ENCODE measurements at regions not wholly inside any gene's neighbourhood (a gene's known extent, or its start where the extent isn't known, plus 50 kb on each side); places are given as distances from the start of the nearest gene placed in this dataset.

DNA sequence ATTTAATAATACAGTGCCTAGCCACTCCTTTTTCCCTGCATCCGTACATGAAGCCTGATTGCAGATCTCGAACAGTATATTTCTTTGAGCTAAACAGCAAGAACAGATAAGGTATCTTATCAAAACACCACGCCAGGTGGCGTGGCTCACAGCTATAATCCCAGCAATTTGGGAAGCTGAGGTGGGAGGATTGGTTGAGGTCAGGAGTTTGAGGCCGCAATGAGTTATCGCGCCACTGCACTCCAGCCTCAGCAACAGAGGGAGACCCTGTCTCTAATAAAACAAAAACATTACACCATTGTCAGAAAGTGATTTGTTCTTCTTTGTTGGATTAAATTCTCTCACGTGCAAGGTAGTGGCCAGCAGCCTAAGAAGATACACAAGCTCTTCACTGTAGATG lies 291.2 kb upstream of the DMRT1 start:
- Histone ChIP-seq H3K9me1 (replicated peaks; ENCODE audit: control insufficient read depth, extremely low read depth, insufficient read depth, low read length) (no peaks in the 10 kb centered on the region), H4K20me1 (replicated peaks; ENCODE audit: control insufficient read depth, extremely low read depth, insufficient read depth, low read length) (no peaks in the 10 kb centered on the region), H3K9me3 (replicated peaks; ENCODE audit: control insufficient read depth, insufficient read depth, low read length) (no peaks in the 10 kb centered on the region), H3K4me3 (replicated peaks in 1 of 3; ENCODE audit: insufficient read depth in 1 of 3, low read depth in 1 of 3, low read length in 3 of 3) (no peak overlapping the region), H3K36me3 (ENCODE audit: control insufficient read depth in 2 of 2, extremely low read depth in 1 of 2, insufficient read depth in 2 of 2, low read length in 2 of 2) (no peaks in the 10 kb centered on the region), H3K27me3 (ENCODE audit: control insufficient read depth in 2 of 2, insufficient read depth in 2 of 2, low read length in 2 of 2) (peaks cover 0 to 2% of the 10 kb centered on the region in 2 experiments), H3K79me2 (ENCODE audit: control insufficient read depth, insufficient read depth, low read length) (no peaks in the 10 kb centered on the region), H3K27ac (ENCODE audit: insufficient read depth, low read depth, low read length) (no peak overlapping the region), H3K9ac (replicated peaks; ENCODE audit: extremely low read depth, insufficient read depth, low read length) (no peak overlapping the region), H2AFZ (ENCODE audit: low read depth, low read length) (no peak overlapping the region), H3K4me2 (ENCODE audit: insufficient read depth, low read length) (no peak overlapping the region), H3K4me1 (ENCODE audit: control insufficient read depth, extremely low read depth, insufficient read depth, low read length) (no peaks in the 10 kb centered on the region)
- FAIRE-seq, result no peak
- dilution Hi-C loops (cut with MboI; ENCODE audit: extremely low pct_ligation_motif_present, low sequenced_read_pairs) (no loop called here), intact Hi-C loops (cut with micrococcal nuclease) (no loop called here)
- CTCF ChIA-PET, result interaction anchor here (1.3 kb wide), 1 partner anchor 10 kb away, joined by 3 read pairs; no protein-coding TSS in a partner anchor
- TF ChIP-seq EZH2 (IDR thresholded peaks at IDR 0.05; ENCODE audit: borderline replicate concordance, low read depth, low read length, severe bottlenecking) (no peak), POLR2A (IDR thresholded peaks at IDR 0.05; ENCODE audit: low read depth, low read length) (no peak), MYC (IDR thresholded peaks at IDR 0.05; ENCODE audit: low read depth, low read length) (no peak), GATA2 (IDR thresholded peaks at IDR 0.05; ENCODE audit: insufficient read depth, insufficient read length, low read depth, low read length) (no peak), POLR2AphosphoS5 (IDR thresholded peaks at IDR 0.05; ENCODE audit: insufficient read depth, low read depth, low read length) (no peak), FOS (IDR thresholded peaks at IDR 0.05; ENCODE audit: borderline replicate concordance, insufficient read depth, low read length) (no peak), JUN (IDR thresholded peaks at IDR 0.05; ENCODE audit: borderline replicate concordance, insufficient read depth, insufficient read length, low read depth) (no peak)
- TF ChIP-seq, protein P1, sequence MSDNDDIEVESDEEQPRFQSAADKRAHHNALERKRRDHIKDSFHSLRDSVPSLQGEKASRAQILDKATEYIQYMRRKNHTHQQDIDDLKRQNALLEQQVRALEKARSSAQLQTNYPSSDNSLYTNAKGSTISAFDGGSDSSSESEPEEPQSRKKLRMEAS (IDR thresholded peaks at IDR 0.05; ENCODE audit: insufficient read depth, insufficient read length), result no peak
- TF ChIP-seq, protein P2, sequence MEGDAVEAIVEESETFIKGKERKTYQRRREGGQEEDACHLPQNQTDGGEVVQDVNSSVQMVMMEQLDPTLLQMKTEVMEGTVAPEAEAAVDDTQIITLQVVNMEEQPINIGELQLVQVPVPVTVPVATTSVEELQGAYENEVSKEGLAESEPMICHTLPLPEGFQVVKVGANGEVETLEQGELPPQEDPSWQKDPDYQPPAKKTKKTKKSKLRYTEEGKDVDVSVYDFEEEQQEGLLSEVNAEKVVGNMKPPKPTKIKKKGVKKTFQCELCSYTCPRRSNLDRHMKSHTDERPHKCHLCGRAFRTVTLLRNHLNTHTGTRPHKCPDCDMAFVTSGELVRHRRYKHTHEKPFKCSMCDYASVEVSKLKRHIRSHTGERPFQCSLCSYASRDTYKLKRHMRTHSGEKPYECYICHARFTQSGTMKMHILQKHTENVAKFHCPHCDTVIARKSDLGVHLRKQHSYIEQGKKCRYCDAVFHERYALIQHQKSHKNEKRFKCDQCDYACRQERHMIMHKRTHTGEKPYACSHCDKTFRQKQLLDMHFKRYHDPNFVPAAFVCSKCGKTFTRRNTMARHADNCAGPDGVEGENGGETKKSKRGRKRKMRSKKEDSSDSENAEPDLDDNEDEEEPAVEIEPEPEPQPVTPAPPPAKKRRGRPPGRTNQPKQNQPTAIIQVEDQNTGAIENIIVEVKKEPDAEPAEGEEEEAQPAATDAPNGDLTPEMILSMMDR (IDR thresholded peaks at IDR 0.05; ENCODE audit: extremely low read depth in 1 of 2, insufficient read depth in 1 of 2, low read depth in 1 of 2, low read length in 2 of 2), result no peak
- DNase-seq (ENCODE audit: low read depth, low spot score), result no peak
- POLR2A ChIA-PET, result no interaction called here
- no TSS peak for BruUV-seq (replicated peaks)

Data from endothelial cell of umbilical vein (primary cell).